HG02943 (cell line): ENCODE measurements at regions not wholly inside any gene's neighbourhood (a gene's known extent, or its start where the extent isn't known, plus 50 kb on each side); places are given as distances from the start of the nearest gene placed in this dataset.
"Not testable (repeated sequence)": the region's sequence is repeated elsewhere in the genome, so short reads cannot be mapped to it uniquely, and the experiment has no call there.

Source experiments
- ATAC-seq: cut with Tn5 transposase; IDR thresholded peaks from one replicate; pipeline ENCODE4 v1.9.1; 2021; ENCODE audit warnings: mild to moderate bottlenecking, low read depth, moderate library complexity; ENCODE audit not compliant: unreplicated experiment

DNA sequence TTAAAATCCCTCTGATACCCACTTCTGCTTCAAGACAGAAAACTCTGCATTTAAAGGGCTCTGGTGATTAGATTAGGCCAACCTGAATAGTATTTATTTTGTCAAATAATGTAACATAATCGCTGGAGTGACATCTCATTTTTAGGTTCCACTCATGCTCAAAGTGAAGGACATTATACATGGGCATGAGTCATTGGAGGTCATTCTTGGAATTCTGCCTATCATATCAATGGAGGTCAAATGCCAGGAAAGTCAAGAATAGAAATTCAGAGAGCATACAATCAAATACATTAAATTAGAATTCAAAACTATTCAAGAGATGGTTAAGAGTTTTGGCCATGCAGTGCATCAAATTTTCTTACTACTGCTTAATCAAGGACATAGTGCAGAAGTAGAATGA lies 50.8 kb upstream of the PRSS1 start:
- ATAC-seq = no peak

DNA sequence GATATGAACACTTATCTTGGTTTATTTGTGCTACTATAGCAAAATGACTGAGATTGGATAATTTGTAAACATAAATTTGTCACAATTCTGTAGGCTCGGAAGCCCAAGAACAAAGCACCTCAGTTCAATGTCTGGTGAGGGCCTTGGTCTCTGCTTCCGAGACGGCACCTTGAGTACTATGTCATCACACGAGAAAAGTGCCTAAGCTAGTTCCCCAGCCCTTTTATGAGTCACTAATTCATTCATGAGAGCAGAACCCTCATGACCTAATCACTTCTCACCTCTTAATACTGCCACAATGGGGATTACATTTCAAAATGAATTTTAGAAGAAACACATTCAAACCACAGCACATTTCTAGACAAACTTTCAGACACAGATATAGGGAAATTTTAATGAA lies 52.0 kb upstream of the PRSS1 start:
- no peak for ATAC-seq

DNA sequence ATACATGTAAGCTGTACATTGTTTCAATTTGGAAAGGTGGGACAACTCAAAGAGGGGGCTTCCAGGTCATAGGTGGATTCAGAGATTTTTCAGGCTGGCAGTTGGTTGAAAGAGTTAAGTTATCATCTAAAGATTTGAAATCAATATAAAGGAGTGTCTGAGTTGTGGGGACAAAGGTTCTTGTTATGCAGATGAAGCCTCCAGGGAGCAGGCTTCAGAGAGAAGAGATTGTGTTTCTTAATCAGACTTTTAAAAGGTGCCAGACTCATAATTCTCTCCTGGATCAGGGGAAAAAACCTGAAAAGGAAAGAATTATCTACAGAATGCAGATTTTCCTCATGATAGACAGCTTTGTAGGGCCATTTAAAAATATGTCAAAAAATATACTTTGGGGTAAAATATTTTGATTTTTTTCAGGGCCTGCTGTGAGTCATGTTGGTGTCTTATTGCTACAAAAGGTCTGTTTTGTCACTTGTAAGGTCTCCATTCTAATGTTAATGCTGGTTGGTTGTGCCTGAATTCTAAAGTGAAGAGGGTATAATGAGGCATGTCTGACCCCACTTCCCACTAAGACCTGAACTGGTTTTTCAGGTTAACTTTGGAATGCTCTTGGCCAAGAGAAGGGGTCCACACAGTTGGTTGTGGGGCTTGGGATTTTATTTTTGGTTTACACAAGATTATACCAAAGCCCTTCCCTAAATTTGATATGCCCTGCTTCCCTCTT lies 52.7 kb upstream of the PRSS1 start:
- no peak for ATAC-seq

DNA sequence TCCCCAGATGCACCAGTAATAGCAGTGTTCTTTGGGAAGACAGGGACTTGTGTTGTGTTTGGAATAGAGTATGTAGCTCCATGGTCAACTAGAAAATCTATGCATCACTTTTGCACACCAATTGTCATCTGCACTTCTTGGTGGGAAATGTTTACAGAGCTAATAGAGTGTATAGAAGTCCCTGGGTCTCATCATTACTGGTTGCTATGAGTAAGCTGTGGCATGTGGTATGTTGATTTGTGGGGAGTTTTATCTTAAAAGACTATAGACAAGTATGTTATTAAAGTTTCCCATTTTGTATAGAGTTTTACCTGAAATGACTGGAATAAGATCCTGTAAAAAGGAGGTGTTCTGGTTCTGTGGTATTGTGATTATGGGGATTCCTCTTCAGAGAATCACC lies 55.4 kb upstream of the PRSS1 start:
- ATAC-seq = no peak

DNA sequence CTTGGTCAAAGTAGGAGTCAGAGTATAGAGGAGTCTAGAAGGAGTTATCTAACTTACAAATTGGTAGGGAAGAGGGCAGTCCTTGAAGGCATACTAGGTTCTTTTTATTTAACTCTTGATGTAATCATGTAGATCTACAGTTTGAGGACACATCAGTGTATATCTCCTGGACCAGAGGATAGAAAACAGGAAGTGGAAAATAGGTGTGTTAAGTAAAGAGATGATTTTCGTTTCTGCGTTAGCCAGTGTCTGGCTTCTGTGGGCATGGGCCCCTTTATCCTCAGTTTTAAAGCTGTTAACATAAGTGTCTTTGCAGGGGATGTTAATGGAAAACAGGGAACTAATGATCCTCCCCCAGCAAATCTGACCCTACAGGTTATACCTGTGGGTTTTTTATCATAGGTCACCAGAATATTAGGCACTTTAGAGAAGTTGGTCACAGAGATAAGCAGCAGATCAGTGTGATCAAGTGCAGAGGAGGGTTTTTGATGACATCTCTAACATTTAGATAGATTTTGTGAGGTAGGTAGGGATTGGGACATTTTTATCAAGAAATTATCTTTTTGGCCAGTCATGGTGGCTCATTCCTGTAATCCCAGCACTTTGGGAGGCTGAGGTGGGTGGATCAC lies 58.6 kb upstream of the PRSS1 start:
- no peak for ATAC-seq

DNA sequence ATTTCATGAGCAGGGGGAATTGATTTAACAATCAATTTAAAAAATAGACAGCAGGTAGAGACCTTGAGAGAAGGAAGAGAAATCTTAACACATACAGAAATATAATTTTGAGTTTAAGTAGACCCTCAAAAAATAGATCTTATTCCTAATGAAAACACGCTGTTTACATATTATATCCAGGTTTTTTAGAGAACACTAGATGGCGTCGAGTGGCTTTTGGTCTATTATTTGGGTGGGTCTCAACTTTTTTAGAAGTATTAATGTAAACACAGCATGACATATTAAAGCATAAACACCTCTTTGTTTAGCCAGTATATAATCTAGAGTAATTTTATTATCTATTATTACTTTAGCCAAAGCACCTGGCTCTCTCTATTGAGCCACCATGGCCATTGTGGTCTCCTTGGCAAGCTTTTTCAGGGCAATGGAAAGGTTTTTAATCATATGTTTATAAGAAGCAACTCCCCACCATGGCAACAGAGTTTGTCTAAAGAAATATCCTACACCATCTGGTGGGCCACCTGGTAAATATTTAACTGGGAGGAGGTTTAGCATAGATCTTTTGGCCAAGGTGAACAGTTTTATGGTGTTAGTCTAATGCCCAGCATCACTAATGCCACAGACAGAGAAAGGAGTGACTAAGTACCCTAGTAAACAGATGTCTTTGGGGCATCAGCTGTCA lies 59.7 kb upstream of the PRSS1 start:
- ATAC-seq = no peak

DNA sequence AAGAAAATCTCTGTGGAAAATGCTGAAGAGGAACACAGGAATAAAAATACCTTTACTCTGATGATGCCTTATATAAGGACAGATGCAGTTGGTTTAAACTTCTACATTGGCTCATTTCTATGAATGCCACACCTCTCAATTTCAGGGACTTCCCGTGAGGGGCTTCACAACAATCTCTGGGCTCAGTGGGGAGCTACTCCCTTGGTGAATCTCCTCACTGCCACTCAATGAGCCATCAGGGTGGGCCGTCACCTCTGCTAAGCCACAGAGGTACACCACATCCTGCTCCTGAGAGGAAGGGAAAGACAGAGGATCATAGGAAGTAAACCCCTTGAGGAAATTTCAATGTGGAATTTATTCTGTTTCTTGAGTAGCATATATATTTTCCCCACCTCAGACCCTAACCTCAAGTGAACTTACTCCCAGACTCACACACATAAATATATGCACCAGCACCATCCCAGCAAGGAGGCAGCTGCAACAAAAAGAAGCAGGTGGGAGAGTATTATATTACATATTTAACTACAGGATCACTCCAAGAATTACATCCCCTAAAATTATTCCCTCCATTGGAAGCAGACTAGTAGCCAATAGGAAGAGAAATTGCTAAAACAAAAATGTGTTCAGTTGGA lies 63.3 kb upstream of the PRSS1 start:
- no peak for ATAC-seq

DNA sequence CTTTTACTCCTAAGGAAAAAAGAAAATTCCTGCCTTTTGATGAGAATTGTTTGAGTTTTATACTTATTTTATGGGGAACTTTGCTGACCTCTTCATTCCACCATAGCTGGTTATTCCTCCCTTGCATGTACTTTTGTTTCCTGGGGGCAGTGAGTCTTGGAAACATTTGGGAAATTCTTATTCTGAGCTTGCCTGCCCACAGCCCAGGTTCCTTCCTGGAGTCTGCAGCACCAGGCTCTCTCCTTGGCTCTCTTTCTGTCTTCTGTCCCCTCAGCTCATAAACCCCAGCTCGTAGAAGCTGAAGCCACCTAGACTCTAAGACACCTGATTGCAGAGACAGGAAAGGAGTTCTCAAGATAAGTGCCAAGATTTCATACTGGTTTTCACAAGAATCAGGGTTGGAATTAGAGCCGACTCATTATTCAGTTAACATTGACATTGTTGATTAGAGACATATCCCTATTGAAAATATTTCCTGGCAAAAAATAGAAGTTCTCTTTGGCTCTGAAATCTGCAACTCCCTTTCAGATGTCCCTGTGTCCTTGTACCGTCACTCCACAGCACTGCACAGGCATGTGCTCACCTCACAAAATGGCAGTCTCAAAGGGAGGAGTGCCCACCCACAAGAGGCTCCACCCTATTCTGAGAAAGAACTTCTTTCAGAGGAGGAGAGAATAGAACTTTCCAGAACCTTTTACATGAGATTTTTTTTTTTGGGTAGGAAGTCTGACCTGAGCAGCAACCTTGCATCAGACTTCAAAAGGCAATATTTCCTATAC lies 67.8 kb upstream of the PRSS1 start:
- ATAC-seq = no peak

DNA sequence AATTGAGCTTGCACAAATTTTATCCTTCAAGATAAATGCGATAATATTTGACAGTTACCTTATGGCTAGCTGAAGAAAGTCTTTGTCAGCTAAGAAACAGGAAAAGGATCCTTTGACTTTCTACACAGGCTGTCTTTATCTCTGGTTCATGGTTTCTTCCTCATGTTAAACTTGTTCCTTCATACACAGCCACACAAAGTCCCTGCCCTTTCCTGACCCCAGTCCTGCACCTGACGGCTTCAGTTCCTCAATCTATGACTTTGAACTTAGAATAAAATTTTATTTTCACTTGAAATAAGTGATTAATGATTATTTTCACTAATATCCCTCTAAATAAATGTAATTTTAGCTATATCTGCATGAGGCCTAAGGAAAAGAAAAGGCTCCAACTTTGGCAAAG lies 77.8 kb upstream of the PRSS1 start:
- no peak for ATAC-seq

DNA sequence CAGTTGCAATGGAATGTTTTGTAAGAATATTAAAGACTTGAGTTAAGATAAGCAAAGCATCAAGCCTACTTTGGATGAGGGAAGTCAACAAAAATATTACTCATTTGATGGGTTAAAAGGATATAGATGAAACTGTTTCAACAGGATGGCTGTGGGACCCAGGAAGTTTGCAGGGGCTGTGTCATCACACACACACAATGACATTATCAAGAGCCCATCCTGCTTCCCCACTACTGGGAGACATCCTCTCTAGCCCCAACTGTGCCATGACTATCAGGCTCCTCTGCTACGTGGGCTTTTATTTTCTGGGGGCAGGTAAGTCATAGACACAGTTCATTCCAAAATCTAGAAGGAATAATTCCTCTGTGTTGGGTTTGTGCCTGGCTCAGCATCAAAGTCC lies 78.8 kb upstream of the PRSS1 start:
- no peak for ATAC-seq

DNA sequence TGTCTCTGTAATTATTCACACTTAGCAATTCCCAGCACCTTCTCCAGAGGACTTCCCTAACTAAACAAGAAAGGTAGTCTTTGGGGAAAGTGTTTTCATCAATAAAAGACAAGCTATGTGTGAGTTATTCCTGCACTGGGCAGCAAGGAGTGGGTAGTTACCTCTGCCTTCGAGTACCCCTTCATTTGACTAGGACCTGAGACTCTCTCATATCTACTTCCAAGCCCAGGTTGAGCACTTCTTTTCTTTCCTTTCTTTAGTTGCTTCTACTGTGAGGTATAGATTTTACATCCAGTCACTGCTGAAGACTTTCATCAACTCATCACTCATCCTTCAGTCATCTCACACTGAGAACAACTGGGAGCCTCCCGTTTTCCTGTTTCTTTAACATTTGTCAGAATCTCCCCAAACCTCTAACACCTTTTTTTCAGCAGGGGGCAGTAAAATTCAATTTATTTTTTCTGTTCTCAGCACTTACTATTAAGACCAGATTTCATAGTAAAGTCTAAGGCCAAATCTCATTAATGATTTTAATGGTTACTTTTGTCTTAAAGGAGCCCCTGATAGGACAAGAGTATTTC lies 80.1 kb upstream of the PRSS1 start:
- ATAC-seq = no peak

DNA sequence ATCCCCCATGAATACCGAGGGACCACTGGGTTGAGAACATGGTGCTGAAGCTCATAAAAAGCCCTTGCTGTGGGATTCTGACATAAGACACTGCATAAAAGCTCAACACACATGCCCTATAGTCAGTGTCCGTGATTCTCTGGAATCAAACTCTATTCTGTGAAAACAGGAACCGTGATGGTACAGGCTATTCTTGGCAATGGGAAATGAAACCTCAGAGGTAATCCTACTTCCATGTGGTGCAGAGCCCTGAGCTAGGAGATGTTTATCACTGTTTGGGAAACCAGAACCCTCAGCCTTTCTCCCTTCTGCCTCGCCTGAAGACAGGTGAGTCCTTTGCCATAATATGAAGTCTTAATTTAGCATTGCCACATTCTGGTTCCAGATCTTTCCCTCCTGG lies 80.8 kb upstream of the PRSS1 start:
- ATAC-seq = no peak

DNA sequence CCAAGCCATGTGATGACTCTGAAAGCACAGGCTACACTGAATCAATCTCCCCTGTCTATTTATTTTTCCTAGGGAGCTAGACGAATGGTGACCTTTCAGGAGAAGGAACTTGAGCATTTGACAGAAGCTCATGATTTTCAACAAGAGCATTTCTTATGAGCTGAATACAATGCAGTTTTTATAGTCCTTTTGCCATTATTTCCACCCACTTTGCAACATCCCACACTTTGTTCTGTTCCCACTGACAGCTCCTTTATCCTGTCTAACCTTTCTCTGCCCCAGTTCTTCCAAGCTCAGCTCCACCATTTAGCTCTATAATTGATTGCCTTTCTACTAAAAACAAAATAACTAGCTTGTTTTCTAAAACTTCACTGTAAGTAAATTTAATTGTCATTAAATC lies 91.9 kb upstream of the PRSS1 start:
- ATAC-seq = no peak

DNA sequence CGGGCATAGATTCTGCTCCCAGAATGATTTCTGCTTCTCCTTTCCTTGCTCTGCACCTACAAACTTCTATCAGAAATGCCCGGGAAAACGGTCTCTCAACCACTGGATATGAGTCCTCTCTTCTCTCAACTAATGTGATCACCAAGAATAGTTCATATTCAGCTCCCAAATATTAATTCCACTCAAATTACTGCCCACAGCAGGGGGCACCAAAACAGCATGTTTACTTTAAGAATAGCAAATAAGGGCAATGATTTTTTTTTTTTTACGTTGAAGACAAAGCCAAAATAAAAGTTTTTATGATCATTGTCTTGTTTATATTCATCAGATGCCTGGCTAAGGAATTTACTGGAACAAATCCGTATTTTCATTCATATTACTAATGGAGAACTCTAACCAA lies 94.9 kb upstream of the PRSS1 start:
- no peak for ATAC-seq

DNA sequence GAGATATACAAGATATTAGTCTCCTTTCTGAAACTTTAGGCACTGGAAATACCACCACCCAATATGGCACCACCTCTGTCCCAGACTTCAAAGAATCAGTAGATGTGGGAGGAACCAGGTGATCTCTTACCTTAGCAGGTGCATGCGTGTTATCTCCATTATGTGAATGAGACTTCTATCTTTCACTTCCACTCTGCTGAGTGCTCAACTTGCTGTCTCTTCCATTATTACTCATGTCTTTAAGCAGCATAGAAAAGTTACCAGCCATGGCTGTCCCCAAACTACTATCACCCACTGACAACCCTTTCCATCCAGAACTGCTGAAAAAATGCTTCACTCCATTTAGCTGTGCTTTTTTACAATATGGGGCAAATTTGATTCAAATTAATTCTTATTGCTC lies 101.5 kb upstream of the PRSS1 start:
- ATAC-seq = no peak

DNA sequence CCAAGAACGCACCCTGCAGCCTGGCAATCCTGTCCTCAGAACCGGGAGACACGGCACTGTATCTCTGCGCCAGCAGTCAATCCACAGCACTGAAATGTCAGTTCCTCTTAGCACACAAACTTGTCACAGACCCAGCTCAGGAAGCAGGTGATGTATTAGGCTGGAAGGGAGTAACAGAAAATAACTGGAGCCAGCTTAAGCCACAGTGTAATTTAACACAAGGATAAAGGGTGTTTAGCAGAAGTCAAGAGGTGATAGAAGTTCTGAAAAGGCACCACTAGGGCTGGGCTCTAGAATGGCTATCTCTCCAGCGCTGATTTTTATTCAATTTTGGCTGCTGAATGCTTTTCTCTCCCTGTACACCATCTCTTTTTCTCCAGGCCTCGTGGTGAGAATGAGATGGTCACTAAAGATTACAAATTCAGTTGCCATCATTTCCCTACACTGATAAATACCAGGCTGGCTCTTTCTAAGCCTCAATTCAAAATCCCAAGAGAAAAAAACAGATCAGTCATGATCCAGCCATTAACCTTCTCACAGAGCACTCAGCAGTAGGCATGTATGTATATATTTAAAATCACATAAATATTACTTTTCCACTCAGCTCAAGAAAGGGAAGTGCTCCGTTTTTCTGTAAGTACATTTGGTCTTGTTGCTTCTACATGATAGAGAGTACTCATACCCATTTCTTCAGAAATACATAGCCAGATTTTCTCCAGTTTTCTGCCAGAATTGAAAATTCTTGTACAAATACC lies 102.7 kb upstream of the PRSS1 start:
- no peak for ATAC-seq

DNA sequence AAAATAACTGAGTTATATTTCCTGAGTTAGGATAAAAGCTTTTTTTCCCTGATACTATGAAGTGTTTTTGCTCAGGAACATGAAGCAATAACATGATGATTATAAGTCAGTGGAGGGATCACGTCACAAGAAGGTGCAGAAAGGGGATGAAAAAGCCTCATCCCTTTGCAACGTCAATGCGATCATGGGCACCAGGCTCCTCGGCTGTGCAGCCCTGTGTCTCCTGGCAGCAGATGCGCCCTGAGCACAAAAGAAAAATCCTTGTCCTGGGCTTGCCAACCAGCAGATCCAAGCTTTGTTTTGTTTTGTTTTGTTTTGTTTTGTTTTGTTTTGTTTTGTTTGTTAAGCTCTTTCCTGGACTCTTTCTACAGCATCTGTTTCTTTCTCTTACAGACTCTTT lies 103.5 kb upstream of the PRSS1 start:
- no peak for ATAC-seq

DNA sequence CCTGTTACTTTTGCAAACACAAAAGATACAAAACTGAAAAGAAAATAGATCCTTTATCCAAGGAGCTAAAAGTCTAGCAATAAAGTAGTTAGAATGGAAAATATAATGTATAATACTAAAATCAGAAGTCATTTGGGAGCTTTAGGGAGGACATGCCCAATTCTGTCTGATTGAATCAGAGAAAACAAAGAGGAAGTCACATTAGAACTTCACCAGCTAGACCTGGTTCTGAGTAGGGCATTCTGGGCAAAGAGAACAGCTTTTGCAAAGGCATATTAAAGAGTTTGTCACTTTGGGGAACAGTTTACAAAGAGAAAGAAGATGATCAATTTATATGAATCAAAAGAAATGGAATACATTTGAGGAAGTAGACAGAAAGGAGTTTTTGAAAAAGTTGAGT lies 107.0 kb upstream of the PRSS1 start:
- no peak for ATAC-seq

DNA sequence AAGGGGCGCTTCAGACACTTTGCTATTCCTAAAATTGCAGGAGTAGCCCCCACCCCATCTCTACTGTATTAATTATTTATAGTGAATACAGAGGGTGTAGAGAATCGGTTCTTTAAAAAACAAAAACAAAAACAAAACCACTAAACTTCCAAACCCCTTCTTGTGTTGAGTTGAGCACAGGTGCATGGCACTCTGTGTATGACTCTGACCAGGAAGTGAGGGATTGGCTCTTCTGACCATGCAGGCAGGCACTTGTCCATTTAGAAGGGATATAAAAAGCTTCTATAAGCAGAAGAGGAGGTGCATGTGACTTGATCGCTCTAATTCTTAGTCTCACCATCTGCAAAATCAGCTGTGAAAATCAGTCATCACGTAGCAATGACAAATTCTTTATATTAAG lies 108.0 kb upstream of the PRSS1 start:
- ATAC-seq = not testable (repeated sequence)

DNA sequence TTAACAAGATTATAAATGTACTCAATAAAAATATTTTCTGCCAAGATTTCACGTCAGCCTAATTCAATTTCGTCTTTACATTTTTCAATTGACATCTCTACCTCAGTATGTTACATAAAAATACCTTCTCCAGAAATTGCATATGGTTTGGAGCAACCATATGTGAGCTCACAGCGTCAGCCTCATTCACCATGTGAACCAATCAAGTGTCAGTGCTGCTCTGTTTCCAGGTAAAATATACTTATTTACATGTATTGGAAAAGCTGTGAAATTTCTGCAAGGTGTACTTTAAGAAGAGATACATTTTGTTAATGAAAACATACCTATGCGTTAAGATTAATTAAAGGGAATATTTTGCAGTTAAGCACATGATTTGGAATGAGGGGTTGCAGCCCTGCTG lies 110.7 kb upstream of the PRSS1 start:
- no peak for ATAC-seq
